ENCODE measurements at regions not wholly inside any gene's neighbourhood (a gene's known extent, or its start where the extent isn't known, plus 50 kb on each side); places are given as distances from the start of the nearest gene placed in this dataset.

DNA sequence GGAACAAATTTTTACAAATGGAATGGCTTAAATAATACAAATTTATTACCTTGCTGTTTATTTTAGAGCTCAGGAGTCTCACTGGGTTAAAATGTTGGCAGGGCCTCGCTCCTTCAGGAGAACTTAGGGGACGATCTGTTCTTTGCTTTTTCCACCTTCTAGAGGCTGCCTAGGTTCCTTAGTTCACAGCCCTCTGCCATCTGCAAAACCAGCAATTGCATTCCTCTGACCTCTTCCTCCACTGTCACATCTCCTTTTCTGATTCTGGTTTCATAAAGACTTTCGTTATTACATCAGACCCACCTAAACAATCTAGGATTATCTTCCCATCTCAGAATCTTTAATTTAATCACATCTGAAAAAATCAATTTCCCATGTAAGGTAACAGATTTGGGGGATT, 249.6 kb upstream of the SPRY2 start:
- no peak overlapping the region for H3K9ac ChIP-seq (replicated peaks; ENCODE audit: extremely low read depth, insufficient read depth, low read length)
- H3K9me3 ChIP-seq (replicated peaks; ENCODE audit: control insufficient read depth, insufficient read depth, low read length) = no peaks in the 10 kb centered on the region
- no peaks in the 10 kb centered on the region for H3K4me1 ChIP-seq (ENCODE audit: control insufficient read depth, extremely low read depth, insufficient read depth, low read length)
- no peak for TF ChIP-seq EZH2 (IDR thresholded peaks at IDR 0.05; ENCODE audit: borderline replicate concordance, low read depth, low read length, severe bottlenecking)
- no peak for TF ChIP-seq POLR2A (IDR thresholded peaks at IDR 0.05; ENCODE audit: low read depth, low read length)
- TF ChIP-seq, protein P1, sequence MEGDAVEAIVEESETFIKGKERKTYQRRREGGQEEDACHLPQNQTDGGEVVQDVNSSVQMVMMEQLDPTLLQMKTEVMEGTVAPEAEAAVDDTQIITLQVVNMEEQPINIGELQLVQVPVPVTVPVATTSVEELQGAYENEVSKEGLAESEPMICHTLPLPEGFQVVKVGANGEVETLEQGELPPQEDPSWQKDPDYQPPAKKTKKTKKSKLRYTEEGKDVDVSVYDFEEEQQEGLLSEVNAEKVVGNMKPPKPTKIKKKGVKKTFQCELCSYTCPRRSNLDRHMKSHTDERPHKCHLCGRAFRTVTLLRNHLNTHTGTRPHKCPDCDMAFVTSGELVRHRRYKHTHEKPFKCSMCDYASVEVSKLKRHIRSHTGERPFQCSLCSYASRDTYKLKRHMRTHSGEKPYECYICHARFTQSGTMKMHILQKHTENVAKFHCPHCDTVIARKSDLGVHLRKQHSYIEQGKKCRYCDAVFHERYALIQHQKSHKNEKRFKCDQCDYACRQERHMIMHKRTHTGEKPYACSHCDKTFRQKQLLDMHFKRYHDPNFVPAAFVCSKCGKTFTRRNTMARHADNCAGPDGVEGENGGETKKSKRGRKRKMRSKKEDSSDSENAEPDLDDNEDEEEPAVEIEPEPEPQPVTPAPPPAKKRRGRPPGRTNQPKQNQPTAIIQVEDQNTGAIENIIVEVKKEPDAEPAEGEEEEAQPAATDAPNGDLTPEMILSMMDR (IDR thresholded peaks at IDR 0.05; ENCODE audit: extremely low read depth in 1 of 2, insufficient read depth in 1 of 2, low read depth in 1 of 2, low read length in 2 of 2) = no peak
- TF ChIP-seq, protein P2, sequence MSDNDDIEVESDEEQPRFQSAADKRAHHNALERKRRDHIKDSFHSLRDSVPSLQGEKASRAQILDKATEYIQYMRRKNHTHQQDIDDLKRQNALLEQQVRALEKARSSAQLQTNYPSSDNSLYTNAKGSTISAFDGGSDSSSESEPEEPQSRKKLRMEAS (IDR thresholded peaks at IDR 0.05; ENCODE audit: insufficient read depth, insufficient read length) = no peak
- no peak for TF ChIP-seq FOS (IDR thresholded peaks at IDR 0.05; ENCODE audit: borderline replicate concordance, insufficient read depth, low read length)
- no peak for TF ChIP-seq MYC (IDR thresholded peaks at IDR 0.05; ENCODE audit: low read depth, low read length)
- TF ChIP-seq POLR2AphosphoS5 (IDR thresholded peaks at IDR 0.05; ENCODE audit: insufficient read depth, low read depth, low read length) = no peak
- TF ChIP-seq GATA2 (IDR thresholded peaks at IDR 0.05; ENCODE audit: insufficient read depth, insufficient read length, low read depth, low read length) = no peak
- no peak for TF ChIP-seq JUN (IDR thresholded peaks at IDR 0.05; ENCODE audit: borderline replicate concordance, insufficient read depth, insufficient read length, low read depth)
- no peak overlapping the region for H2AFZ ChIP-seq (ENCODE audit: low read depth, low read length)
- DNase-seq (ENCODE audit: low read depth, low spot score) (no peak), FAIRE-seq (no peak)
- intact Hi-C loops (cut with micrococcal nuclease) (no loop called here), dilution Hi-C loops (cut with MboI; ENCODE audit: extremely low pct_ligation_motif_present, low sequenced_read_pairs) (no loop called here)
- no peak overlapping the region for H3K4me2 ChIP-seq (ENCODE audit: insufficient read depth, low read length)
- no peaks in the 10 kb centered on the region for H3K36me3 ChIP-seq (ENCODE audit: control insufficient read depth in 2 of 2, extremely low read depth in 1 of 2, insufficient read depth in 2 of 2, low read length in 2 of 2)
- H3K27ac ChIP-seq (ENCODE audit: insufficient read depth, low read depth, low read length) = no peak overlapping the region
- H3K79me2 ChIP-seq (ENCODE audit: control insufficient read depth, insufficient read depth, low read length) = no peaks in the 10 kb centered on the region
- H4K20me1 ChIP-seq (replicated peaks; ENCODE audit: control insufficient read depth, extremely low read depth, insufficient read depth, low read length) = no peaks in the 10 kb centered on the region
- no peaks in the 10 kb centered on the region for H3K9me1 ChIP-seq (replicated peaks; ENCODE audit: control insufficient read depth, extremely low read depth, insufficient read depth, low read length)
- ChIA-PET POLR2A (no interaction called here), CTCF (no interaction called here)
- no peak overlapping the region for H3K4me3 ChIP-seq (replicated peaks in 1 of 3; ENCODE audit: insufficient read depth in 1 of 3, low read depth in 1 of 3, low read length in 3 of 3)
- no peaks in the 10 kb centered on the region for H3K27me3 ChIP-seq (ENCODE audit: control insufficient read depth in 2 of 2, insufficient read depth in 2 of 2, low read length in 2 of 2)
- BruUV-seq (replicated peaks) = no TSS peak

Data from endothelial cell of umbilical vein (primary cell).